ENCODE measurements at regions not wholly inside any gene's neighbourhood (a gene's known extent, or its start where the extent isn't known, plus 50 kb on each side); places are given as distances from the start of the nearest gene placed in this dataset.

DNA sequence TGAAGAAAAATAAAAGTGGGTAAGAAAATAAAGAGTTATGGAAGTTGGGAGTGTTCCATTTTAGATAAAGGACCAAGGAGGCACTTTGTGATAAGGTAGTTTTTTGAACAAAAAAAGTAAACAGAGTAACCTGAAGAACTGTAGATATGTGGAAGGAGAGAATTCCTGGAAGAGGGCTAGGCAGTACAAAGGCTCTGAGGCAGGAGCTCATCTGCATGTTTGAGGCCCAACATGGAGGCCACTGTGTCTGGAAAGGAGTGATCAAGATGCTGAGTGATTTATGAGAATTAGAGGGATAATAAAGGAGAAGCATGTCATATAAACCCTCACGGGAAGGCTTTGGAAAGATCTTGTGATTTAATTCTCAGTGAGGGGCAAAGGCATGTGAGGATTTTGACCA is 126.5 kb downstream of the DTWD1 start:
- in situ Hi-C loops (cut with HindIII; ENCODE audit: low sequenced_read_pairs): no loop called here
- no peak overlapping the region for H3K4me3 ChIP-seq (ENCODE audit: low read depth, low read length)
- TF ChIP-seq, protein P1, sequence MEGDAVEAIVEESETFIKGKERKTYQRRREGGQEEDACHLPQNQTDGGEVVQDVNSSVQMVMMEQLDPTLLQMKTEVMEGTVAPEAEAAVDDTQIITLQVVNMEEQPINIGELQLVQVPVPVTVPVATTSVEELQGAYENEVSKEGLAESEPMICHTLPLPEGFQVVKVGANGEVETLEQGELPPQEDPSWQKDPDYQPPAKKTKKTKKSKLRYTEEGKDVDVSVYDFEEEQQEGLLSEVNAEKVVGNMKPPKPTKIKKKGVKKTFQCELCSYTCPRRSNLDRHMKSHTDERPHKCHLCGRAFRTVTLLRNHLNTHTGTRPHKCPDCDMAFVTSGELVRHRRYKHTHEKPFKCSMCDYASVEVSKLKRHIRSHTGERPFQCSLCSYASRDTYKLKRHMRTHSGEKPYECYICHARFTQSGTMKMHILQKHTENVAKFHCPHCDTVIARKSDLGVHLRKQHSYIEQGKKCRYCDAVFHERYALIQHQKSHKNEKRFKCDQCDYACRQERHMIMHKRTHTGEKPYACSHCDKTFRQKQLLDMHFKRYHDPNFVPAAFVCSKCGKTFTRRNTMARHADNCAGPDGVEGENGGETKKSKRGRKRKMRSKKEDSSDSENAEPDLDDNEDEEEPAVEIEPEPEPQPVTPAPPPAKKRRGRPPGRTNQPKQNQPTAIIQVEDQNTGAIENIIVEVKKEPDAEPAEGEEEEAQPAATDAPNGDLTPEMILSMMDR (IDR thresholded peaks at IDR 0.05; ENCODE audit: low read depth, low read length): no peak
- DNase-seq (ENCODE audit: low read depth, low spot score): no peak

DNA sequence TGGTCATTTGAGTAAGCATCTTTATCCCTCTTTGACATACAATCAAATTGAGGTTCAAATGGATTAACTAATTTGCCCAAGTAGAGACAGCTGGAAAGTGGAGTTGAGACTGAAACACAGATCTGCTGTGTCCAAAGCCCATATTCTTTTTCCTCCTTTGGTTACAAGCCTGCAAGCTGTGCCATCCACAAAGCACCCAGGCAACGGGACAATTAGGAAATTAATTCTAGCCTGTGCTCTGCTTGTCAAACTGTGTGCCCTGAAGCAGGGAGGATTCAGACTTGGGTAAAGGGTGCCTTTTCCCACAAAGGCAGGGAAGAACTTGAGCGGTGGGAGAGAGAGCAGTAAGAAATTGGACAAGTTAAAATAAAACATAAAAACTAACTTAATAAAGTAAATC is 127.9 kb downstream of the DTWD1 start:
- H3K4me3 ChIP-seq (ENCODE audit: low read depth, low read length): no peak overlapping the region
- TF ChIP-seq, protein P1 (IDR thresholded peaks at IDR 0.05; ENCODE audit: low read depth, low read length): no peak
- in situ Hi-C loops (cut with HindIII; ENCODE audit: low sequenced_read_pairs): no loop called here
- no peak for DNase-seq (ENCODE audit: low read depth, low spot score)

GRCh38 chr15:49750553-49750952 is 129.7 kb downstream of the DTWD1 start:
- in situ Hi-C loops (cut with HindIII; ENCODE audit: low sequenced_read_pairs): no loop called here
- TF ChIP-seq, protein P1 (IDR thresholded peaks at IDR 0.05; ENCODE audit: low read depth, low read length): no peak
- no peak overlapping the region for H3K4me3 ChIP-seq (ENCODE audit: low read depth, low read length)
- DNase-seq (ENCODE audit: low read depth, low spot score): no peak

GRCh38 chr15:49751191-49751590 is 130.3 kb downstream of the DTWD1 start:
- DNase-seq (ENCODE audit: low read depth, low spot score): no peak
- TF ChIP-seq, protein P1 (IDR thresholded peaks at IDR 0.05; ENCODE audit: low read depth, low read length): no peak
- H3K4me3 ChIP-seq (ENCODE audit: low read depth, low read length): no peak overlapping the region
- in situ Hi-C loops (cut with HindIII; ENCODE audit: low sequenced_read_pairs): no loop called here

- H3K4me3 ChIP-seq (ENCODE audit: low read depth, low read length): no peak overlapping the region
- DNase-seq (ENCODE audit: low read depth, low spot score): no peak
- TF ChIP-seq, protein P1 (IDR thresholded peaks at IDR 0.05; ENCODE audit: low read depth, low read length): no peak
- in situ Hi-C loops (cut with HindIII; ENCODE audit: low sequenced_read_pairs): no loop called here
Observed at GRCh38 chr15:49751751-49752150, 130.9 kb downstream of the DTWD1 start.

DNA sequence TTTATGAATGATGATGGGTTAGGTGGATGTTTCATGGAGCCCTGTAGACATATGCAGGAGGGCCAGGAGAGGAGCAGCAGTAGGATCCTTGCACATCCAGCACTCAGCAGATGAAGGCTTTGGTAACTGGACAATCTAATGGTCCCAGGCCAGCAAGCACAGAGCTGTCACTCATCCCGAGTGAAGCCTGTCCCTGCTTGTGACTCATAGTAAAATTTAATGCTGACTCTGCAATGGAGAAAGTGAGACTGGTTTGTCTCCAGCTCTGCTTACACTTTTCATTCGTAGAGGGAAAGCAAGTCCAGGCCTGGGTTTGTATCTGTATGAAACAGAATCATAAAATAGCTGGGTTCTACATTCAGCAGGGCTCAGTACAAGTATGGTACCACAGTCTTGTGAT is 131.7 kb downstream of the DTWD1 start:
- TF ChIP-seq, protein P1 (IDR thresholded peaks at IDR 0.05; ENCODE audit: low read depth, low read length): no peak
- in situ Hi-C loops (cut with HindIII; ENCODE audit: low sequenced_read_pairs): no loop called here
- H3K4me3 ChIP-seq (ENCODE audit: low read depth, low read length): no peak overlapping the region
- no peak for DNase-seq (ENCODE audit: low read depth, low spot score)

GRCh38 chr15:49758456-49758855 is 137.6 kb downstream of the DTWD1 start:
- no peak for DNase-seq (ENCODE audit: low read depth, low spot score)
- no peak overlapping the region for H3K4me3 ChIP-seq (ENCODE audit: low read depth, low read length)
- TF ChIP-seq, protein P1 (IDR thresholded peaks at IDR 0.05; ENCODE audit: low read depth, low read length): no peak
- in situ Hi-C loops (cut with HindIII; ENCODE audit: low sequenced_read_pairs): no loop called here
